Stimulated activated CD4-positive, alpha-beta T cell treated with anti-CD3 and anti-CD28 coated beads, Interleukin-1b, Interleukin-23, amount 100 ng/mL, for 24 hours (primary cell): ENCODE measurements at regions not wholly inside any gene's neighbourhood (a gene's known extent, or its start where the extent isn't known, plus 50 kb on each side); places are given as distances from the start of the nearest gene placed in this dataset.

Source experiments
- DNase-seq, 4 experiments: peaks; one replicate each; pipeline ENCODE4 v3.0.0-alpha.2; 2020; ENCODE audit warnings: low read depth in 4 of 4, low spot score in 1 of 4

- no peak for DNase-seq
Measured at GRCh38 chr13:75135325-75135825, 346.6 kb downstream of the TBC1D4 start.

DNA sequence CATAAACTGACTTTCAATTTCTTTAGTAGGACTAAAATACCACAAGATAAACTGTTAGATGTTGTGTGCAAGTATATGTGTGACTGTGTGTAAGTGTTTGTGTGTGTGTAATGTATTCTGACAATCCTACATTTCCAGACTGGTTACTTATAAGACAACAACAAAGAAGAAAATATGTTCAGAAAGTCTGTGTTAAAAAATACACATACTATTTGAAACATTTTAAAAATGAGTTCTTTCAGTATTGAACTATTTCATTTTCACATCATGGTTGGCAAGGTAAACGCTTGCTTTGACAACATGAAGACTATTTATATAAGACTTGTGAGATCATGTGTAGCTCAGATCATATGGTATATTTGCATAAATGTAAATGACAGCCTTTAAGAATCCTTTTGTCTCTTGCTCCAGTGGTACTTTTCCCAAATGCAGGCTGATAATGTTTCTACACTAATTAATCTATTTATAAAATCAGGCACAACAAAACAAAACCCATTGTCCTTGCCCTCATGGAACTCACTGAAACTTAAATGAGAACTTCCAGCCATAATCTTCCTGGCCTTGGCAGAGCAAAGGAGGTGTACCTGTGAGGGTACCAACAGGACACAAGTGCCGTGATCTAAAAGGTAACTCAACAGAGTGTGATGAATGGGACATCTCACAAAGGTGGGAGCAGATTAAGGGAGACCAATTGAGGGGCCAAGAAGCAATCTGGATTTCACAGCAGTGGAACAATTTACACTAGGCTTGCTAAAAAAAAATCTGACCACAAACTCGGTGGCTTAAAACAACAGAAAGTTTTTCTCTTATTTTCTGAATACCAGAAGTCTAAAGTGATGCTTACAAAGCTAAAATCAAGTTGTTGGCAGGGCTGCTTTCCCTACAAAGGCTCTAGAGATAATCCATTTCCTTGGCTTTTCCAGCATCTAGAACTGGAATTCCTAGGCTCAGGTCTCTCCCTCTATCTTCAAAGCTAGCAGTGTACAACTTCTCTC, 349.0 kb downstream of the TBC1D4 start:
- DNase-seq, result no peak

- no peak for DNase-seq
Measured at GRCh38 chr13:75129331-75129730, 352.6 kb downstream of the TBC1D4 start.

GRCh38 chr13:75124415-75124814, 357.6 kb downstream of the TBC1D4 start:
- no peak for DNase-seq

DNA sequence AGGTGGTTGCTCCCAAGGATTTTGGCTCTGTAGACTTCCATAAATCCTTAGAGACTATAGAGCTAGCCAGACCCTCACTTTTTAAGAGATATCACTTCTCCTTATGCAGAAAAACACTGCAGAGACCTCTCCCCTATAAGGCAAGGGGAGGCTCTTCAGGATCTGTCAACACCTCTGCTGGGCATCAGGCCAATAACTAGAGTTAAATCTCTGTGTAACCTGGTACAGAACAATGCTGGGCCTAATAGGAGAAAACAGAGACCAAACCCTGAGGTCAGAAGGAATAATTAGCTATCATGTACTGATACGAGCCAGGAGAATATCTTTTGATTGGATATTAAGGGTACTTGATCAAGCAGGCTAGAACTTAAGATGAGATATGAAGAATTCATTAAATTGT, 358.5 kb downstream of the TBC1D4 start:
- no peak for DNase-seq

- DNase-seq, result no peak
Measured at GRCh38 chr13:75120085-75120484, 361.9 kb downstream of the TBC1D4 start.

DNA sequence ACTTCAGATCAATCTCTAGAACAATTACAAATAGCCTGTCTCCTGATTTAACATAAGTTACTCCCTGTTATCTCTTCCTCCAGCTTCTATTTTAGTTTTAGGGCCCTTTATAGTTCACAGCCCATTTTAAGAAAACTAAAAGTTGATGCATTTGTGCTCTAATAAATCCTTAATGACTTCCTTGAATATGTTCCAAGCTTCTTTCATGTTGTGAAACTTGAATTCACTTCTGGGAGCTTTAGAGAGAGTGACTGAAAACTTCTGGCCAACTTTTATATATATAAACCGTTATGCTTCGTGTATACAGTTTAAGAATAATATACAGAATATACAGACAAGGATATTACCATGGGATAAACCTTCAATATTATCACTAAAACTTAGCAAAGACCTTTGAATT, 366.8 kb downstream of the TBC1D4 start:
- no peak for DNase-seq

- DNase-seq, result no peak
Measured at GRCh38 chr13:75103976-75104375, 378.0 kb downstream of the TBC1D4 start.

DNA sequence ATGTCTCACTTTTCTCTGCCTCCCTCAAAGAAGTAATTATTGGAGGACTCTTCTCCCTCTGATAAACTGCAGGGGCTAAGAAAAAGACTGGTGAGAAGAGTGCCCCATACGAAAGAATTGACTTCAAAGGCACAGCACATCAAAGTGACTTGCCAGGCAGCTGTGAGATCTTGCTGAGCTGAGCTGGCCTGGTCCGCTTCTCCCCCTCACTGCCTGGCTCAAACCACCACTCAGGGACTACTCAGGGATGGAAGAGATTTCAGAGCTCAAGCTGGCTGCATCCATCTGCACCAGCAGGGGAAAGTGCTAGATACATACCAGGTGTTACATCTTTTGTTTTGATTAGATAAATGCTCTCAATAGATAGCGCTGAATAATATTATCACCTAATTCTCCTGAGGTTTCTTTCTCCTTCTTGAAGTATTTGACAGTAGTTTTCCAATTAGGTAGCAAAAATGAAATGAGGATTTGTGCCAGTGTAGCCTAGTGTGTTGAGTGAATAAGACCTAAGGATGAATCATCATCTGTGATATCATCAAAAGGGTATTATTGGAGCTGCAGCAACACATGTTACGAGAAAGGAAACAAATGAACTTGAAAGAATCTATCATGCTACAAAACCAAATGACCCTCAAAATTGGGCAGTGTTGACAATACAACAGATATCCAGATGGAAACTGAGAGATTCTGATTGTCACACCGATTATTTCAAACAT, 379.8 kb downstream of the TBC1D4 start:
- DNase-seq, result no peak

- DNase-seq, result no peak
Measured at GRCh38 chr13:75101348-75101747, 380.6 kb downstream of the TBC1D4 start.

DNA sequence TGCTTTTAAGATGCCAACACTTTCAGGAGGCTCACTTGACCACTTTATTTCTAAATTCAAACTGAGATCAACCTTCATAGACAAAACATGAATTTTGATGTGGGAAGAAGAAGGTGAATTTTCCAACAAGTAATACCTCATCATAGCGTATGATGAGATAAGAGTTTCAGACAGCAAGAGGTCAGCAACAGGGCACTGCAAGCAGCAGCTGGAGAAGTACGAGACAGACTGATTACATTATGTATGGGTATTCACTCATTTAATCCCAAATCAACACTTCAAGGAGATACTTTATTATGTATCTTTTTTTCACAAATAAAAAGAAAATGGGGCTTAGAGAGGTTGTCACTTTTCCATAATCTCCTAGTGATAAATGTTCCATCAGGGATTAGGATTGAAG, 389.8 kb downstream of the TBC1D4 start:
- no peak for DNase-seq

- DNase-seq, result no peak
Measured at GRCh38 chr13:75091718-75092117, 390.3 kb downstream of the TBC1D4 start.

DNA sequence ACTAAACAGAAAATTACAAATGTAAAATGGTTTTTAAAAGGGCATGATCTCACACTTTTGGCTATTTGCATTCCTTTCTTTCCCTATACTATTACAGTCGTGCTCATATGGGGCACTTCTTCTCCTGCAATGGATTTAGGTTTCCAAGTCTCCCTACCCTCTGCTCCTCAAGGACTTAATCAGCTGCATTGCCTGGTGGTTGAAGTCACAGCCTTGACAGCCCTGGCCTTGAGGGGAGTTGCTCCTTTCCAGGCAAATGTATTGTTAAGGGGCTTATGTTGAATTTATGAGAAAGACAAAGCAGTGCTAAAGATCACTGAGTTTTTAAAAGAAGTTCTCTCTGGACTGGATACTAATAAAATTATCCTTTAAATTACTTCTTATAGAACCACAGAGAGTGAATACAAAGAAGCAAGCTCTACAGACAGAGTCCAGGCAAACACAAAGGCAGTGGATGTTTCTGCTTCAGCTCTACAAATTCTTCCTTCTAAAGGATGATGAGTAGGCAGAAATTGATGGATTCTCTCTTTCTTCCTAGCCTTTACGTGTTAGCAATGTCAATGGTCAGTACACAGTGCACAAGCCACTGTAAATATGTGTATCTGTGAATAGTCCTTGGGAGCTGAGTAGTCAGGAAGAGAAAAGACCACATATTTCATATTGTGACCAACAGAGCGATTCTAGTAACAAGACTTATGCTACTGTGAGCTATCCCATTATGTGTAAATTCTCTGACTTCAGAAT, 390.9 kb downstream of the TBC1D4 start:
- no peak for DNase-seq

DNA sequence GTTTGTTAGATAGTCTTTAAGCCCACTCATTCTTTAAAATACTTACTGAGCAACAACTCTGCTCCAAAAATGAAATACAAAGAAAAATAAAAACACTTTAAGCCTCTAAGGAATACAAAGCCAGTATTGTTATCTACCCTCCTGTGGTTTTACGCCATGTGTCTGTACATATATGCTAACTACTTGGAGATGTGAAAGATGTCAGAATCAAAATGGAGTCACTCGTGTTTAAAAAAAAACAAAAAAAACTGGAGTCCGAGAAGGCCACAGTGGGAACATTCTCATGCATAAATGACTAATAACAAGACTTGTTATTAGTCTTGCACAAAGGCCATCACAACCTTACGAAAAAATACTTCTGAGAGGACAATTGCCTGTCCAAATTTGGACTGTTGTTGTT, 393.1 kb downstream of the TBC1D4 start:
- DNase-seq, result no peak

- no peak for DNase-seq
Measured at GRCh38 chr13:75079226-75079625, 402.7 kb downstream of the TBC1D4 start.

GRCh38 chr13:75076476-75076875, 405.5 kb downstream of the TBC1D4 start:
- DNase-seq, result no peak

DNA sequence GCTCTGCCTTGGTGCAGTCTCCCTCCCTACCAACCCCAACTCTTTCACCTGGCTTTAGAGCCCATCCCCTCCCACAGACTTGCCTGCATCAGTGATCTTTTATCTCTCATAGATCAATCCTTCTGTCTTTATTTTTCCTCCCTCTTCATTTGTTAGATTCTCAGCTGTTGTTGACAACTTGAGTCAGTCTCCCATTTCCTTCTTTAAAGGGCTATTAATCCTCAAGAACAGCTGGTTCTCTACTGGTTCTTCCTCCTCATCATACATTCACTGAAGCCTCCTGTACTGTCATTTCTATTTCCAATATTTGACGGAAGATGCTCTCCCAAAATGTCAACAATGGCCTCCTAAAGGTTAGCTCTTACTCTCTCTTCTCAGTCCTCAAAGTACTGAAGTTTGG, 408.2 kb downstream of the TBC1D4 start:
- DNase-seq, result no peak

DNA sequence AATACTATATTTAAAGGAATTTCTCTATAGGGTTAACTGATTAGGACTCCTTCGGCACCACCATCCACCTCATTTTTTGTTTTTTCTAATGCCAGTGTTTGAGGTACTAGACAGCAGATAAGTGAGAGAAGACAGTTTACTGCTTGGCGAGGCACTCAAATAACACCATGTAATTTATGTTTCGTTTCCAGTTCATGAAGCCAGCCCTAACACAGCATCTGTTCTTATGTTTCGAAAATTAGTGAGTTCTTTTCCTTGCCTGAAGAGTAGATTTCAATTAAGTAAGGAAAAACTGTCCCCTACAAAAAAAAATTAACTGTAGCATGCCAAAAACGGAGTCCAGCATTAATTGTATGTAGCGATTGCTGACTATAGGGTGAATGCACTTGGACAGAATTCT, 409.1 kb downstream of the TBC1D4 start:
- no peak for DNase-seq

DNA sequence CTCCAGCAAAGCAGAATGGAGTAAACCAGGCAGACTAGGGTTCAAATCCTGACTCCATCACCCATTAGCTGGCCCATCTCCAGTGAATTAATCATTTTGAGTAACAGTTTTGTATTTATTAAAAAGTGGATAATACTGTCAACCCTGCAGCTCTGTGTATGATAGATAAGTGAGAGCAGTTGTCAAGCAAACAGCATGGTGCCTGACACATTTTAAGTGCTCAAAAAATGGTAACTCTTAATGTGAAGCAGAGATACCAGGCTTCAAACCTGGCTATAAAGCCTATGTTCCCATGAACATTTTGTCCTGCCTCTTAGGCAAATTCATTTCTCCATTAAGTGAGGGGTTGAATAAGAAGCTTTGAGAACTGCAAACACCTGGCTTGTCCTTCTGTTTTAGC, 409.6 kb downstream of the TBC1D4 start:
- DNase-seq, result no peak

DNA sequence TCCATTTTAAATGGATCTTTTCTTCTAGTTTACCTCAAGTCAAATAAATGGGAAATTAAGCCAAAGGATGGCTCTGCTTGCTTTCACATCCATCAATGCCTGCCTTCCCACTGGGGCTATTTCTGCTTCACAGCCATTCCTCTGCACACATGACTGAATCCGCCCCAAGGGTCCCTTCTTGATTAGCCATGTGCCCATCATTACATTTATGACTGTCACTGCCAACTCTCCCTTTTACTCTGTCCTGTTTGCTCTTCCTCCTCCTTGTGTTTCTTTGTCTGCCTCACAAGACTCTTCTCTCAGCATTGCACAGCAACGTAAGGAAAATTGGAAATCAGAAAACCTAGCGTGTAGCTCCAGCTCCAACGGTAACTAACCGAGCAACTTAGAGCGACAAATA, 410.2 kb downstream of the TBC1D4 start:
- DNase-seq, result no peak

GRCh38 chr13:75071395-75071794, 410.6 kb downstream of the TBC1D4 start:
- no peak for DNase-seq
